Type B pancreatic cell (in vitro differentiated cells): ENCODE measurements at regions not wholly inside any gene's neighbourhood (a gene's known extent, or its start where the extent isn't known, plus 50 kb on each side); places are given as distances from the start of the nearest gene placed in this dataset.

ENCODE experiments used
- DNase-seq: peaks from one replicate; pipeline ENCODE4 v3.0.0; 2021; ENCODE audit warnings: mixed read lengths; ENCODE audit not compliant: unreplicated experiment; ENCODE audit errors: extremely low spot score
- H3K27ac Mint-ChIP-seq: 2 replicates; pipeline ENCODE4 v1.8.0; 2021; ENCODE audit warnings: mild to moderate bottlenecking, mixed read lengths
- H3K27me3 Mint-ChIP-seq: 2 replicates; pipeline ENCODE4 v1.8.0; 2021; ENCODE audit warnings: mixed read lengths
- H3K36me3 Mint-ChIP-seq: 2 replicates; pipeline ENCODE4 v1.8.0; 2021; ENCODE audit warnings: mixed read lengths
- H3K4me1 Mint-ChIP-seq: one replicate; pipeline ENCODE4 v1.8.0; 2021; ENCODE audit warnings: mixed read lengths; ENCODE audit not compliant: unreplicated experiment
- H3K4me3 Mint-ChIP-seq: 2 replicates; pipeline ENCODE4 v1.8.0; 2021; ENCODE audit warnings: mild to moderate bottlenecking, mixed read lengths
- H3K9me3 Mint-ChIP-seq: 2 replicates; pipeline ENCODE4 v1.8.0; 2021; ENCODE audit warnings: mixed read lengths
- TF ChIP-seq, protein P1 (sequence below): fragments of 200-600 bp; sonication (generic); conservative IDR thresholded peaks from 2 replicates; pipeline ENCODE4 v1.5.0; 2021; ENCODE audit warnings: antibody characterized with exemption, mild to moderate bottlenecking

DNA sequence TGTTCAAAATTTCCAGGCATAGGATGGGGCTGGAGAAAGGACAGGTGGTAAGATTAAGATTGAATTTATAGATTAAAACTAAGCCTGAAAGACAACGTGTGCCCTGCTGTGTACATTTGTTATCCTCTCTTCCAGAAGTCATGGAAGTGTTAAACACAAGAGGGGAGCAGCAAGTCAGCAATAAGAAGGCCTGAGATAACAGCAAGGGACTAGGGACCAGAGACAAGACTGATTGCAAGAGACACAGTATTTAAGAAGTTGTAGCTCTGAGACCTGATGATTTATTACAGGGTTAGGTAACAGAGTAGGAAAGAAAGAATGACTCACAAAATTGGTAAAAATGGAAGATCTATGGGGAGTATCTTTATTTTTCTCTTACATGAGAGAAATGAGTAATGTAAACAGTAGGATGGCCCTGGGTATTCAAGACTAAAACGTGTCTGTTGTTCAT lies 55.7 kb upstream of the COL1A2 start:
- no peak for DNase-seq
- no peak overlapping the region for H3K4me3 Mint-ChIP-seq
- no peaks in the 10 kb centered on the region for H3K36me3 Mint-ChIP-seq
- peaks cover 3% of the 10 kb centered on the region for H3K27me3 Mint-ChIP-seq
- H3K4me1 Mint-ChIP-seq, result peaks cover 24% of the 10 kb centered on the region
- no peak overlapping the region for H3K27ac Mint-ChIP-seq
- H3K9me3 Mint-ChIP-seq, result no peaks in the 10 kb centered on the region
- TF ChIP-seq, protein P1, sequence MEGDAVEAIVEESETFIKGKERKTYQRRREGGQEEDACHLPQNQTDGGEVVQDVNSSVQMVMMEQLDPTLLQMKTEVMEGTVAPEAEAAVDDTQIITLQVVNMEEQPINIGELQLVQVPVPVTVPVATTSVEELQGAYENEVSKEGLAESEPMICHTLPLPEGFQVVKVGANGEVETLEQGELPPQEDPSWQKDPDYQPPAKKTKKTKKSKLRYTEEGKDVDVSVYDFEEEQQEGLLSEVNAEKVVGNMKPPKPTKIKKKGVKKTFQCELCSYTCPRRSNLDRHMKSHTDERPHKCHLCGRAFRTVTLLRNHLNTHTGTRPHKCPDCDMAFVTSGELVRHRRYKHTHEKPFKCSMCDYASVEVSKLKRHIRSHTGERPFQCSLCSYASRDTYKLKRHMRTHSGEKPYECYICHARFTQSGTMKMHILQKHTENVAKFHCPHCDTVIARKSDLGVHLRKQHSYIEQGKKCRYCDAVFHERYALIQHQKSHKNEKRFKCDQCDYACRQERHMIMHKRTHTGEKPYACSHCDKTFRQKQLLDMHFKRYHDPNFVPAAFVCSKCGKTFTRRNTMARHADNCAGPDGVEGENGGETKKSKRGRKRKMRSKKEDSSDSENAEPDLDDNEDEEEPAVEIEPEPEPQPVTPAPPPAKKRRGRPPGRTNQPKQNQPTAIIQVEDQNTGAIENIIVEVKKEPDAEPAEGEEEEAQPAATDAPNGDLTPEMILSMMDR, result no peak

DNA sequence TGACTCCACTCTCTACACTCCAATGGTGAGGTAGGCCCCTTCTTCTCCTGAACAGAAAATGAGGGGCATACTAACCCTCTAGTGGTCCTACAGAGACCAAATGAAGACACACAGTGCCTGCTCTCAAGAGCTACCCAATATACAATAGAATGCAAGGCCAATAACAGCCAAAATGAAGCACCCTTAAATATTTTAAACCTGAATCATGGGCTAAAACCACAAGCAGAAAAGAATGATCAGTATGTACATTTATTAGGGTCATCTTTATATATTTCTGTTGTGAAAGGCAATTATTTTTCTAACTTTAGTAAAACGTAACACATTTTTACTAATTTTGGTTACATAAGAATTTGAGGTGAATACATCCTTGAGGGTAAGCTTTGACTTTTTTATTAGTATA lies 49.9 kb upstream of the COL1A2 start:
- Mint-ChIP-seq H3K4me1 (peaks cover 28% of the 10 kb centered on the region), H3K36me3 (no peaks in the 10 kb centered on the region), H3K4me3 (no peak overlapping the region), H3K27me3 (peaks cover 11% of the 10 kb centered on the region), H3K27ac (no peak overlapping the region), H3K9me3 (peaks cover 4% of the 10 kb centered on the region)
- TF ChIP-seq, protein P1, result no peak
- no peak for DNase-seq
